Neural progenitor cell (in vitro differentiated cells): ENCODE measurements at regions not wholly inside any gene's neighbourhood (a gene's known extent, or its start where the extent isn't known, plus 50 kb on each side); places are given as distances from the start of the nearest gene placed in this dataset.

Experiments
- DNase-seq: peaks from one replicate; pipeline ENCODE4 v3.0.0-alpha.2; 2016; ENCODE audit warnings: low spot score
- H2AFZ ChIP-seq: fragments of 200-600 bp; sonication (generic); replicated peaks from 2 replicates; pipeline ENCODE4 v1.6.1; 2016; ENCODE audit warnings: antibody characterized with exemption
- H3F3A ChIP-seq: fragments of 200-600 bp; sonication (generic); 2 replicates; pipeline ENCODE4 v1.6.1; 2016; ENCODE audit warnings: antibody characterized with exemption, low read depth
- H3K27ac ChIP-seq: fragments of 200-600 bp; sonication (generic); 2 replicates; pipeline ENCODE4 v1.5.1; 2016; ENCODE audit warnings: mild to moderate bottlenecking
- H3K27me3 ChIP-seq: fragments of 200-600 bp; sonication (generic); 2 replicates; pipeline ENCODE4 v1.6.1; 2016; ENCODE audit warnings: mild to moderate bottlenecking, moderate library complexity
- H3K36me3 ChIP-seq: fragments of 200-600 bp; sonication (generic); 2 replicates; pipeline ENCODE4 v1.5.1; 2016
- H3K4me1 ChIP-seq: fragments of 200-600 bp; sonication (generic); 2 replicates; pipeline ENCODE4 v1.6.1; 2016; ENCODE audit warnings: mixed run types
- H3K4me2 ChIP-seq: fragments of 200-600 bp; sonication (generic); 2 replicates; pipeline ENCODE4 v1.6.1; 2016
- H3K4me3 ChIP-seq: fragments of 200-600 bp; sonication (generic); 2 replicates; pipeline ENCODE4 v1.5.1; 2016
- H3K79me2 ChIP-seq: fragments of 200-600 bp; sonication (generic); 2 replicates; pipeline ENCODE4 v1.6.1; 2016; ENCODE audit warnings: low read depth
- H3K9ac ChIP-seq: fragments of 200-600 bp; sonication (generic); 2 replicates; pipeline ENCODE4 v1.6.1; 2016
- H3K9me3 ChIP-seq: fragments of 200-600 bp; sonication (generic); 2 replicates; pipeline ENCODE4 v1.5.1; 2016; ENCODE audit warnings: low read depth
- H4K20me1 ChIP-seq: fragments of 200-600 bp; sonication (generic); 2 replicates; pipeline ENCODE4 v1.6.1; 2016; ENCODE audit warnings: low read depth
- H3K27ac Mint-ChIP-seq: 3 replicates; pipeline ENCODE4 v1.8.0; 2021; ENCODE audit warnings: mixed read lengths
- H3K27me3 Mint-ChIP-seq: 2 replicates; pipeline ENCODE4 v1.8.0; 2022; ENCODE audit warnings: low read depth, mild to moderate bottlenecking, inconsistent platforms, moderate library complexity, mixed read lengths; ENCODE audit not compliant: insufficient read depth
- H3K36me3 Mint-ChIP-seq: 3 replicates; pipeline ENCODE4 v1.8.0; 2021; ENCODE audit warnings: mixed read lengths
- H3K4me1 Mint-ChIP-seq: 3 replicates; pipeline ENCODE4 v1.8.0; 2021; ENCODE audit warnings: mixed read lengths
- H3K4me3 Mint-ChIP-seq: 3 replicates; pipeline ENCODE4 v1.8.0; 2021; ENCODE audit warnings: mild to moderate bottlenecking, moderate library complexity, mixed read lengths
- H3K9me3 Mint-ChIP-seq: 3 replicates; pipeline ENCODE4 v1.8.0; 2020; ENCODE audit warnings: mixed read lengths
- CTCF ChIP-seq: fragments of 200-600 bp; sonication (generic); IDR thresholded peaks from 2 replicates; pipeline ENCODE4 v1.5.1; 2017; ENCODE audit warnings: antibody characterized with exemption, mild to moderate bottlenecking
- EZH2 ChIP-seq: fragments of 200-600 bp; sonication (generic); IDR thresholded peaks from 2 replicates; pipeline ENCODE4 v1.6.1; 2017; ENCODE audit warnings: antibody characterized with exemption, mild to moderate bottlenecking, moderate library complexity
- EZH2phosphoT487 ChIP-seq: fragments of 200-600 bp; sonication (generic); IDR thresholded peaks from 2 replicates; pipeline ENCODE4 v1.6.1; 2017; ENCODE audit warnings: antibody characterized with exemption

- no peak overlapping the region for H2AFZ ChIP-seq
- DNase-seq, result no peak
- Mint-ChIP-seq H3K36me3 (no peaks in the 10 kb centered on the region), H3K4me1 (peaks cover 10% of the 10 kb centered on the region), H3K27me3 (peaks cover 9% of the 10 kb centered on the region), H3K27ac (no peak overlapping the region), H3K4me3 (no peak overlapping the region), H3K9me3 (no peaks in the 10 kb centered on the region)
- no peak for TF ChIP-seq EZH2
- no peak for TF ChIP-seq EZH2phosphoT487
- no peak for TF ChIP-seq CTCF
- no peaks in the 10 kb centered on the region for H3K9me3 ChIP-seq
- H3K4me3 ChIP-seq, result no peak overlapping the region
- no peak overlapping the region for H3K27ac ChIP-seq
- no peaks in the 10 kb centered on the region for H3K36me3 ChIP-seq
- no peaks in the 10 kb centered on the region for H3K4me1 ChIP-seq
- H3K9ac ChIP-seq, result no peak overlapping the region
- no peaks in the 10 kb centered on the region for H3K79me2 ChIP-seq
- H3K4me2 ChIP-seq, result no peak overlapping the region
- H3K27me3 ChIP-seq, result no peaks in the 10 kb centered on the region
- no peaks in the 10 kb centered on the region for H3F3A ChIP-seq
- no peaks in the 10 kb centered on the region for H4K20me1 ChIP-seq
Observed at GRCh38 chr22:48959496-48959895, 868.2 kb downstream of the BRD1 start.

- no peaks in the 10 kb centered on the region for H3K4me1 ChIP-seq
- no peak overlapping the region for H3K27ac Mint-ChIP-seq
Observed at GRCh38 chr22:48957987-48958321, 869.7 kb downstream of the BRD1 start.

GRCh38 chr22:48957311-48957986 is 870.2 kb downstream of the BRD1 start:
- H3K9ac ChIP-seq, result no peak overlapping the region
- H3K36me3 Mint-ChIP-seq, result no peaks in the 10 kb centered on the region
- peaks cover 4% of the 10 kb centered on the region for H3K4me1 Mint-ChIP-seq
- TF ChIP-seq CTCF (no peak), EZH2 (no peak), EZH2phosphoT487 (no peak)
- H3K27me3 Mint-ChIP-seq, result peaks cover 12% of the 10 kb centered on the region
- H3K4me3 Mint-ChIP-seq, result peak overlapping the region; percentile 21
- no peak for DNase-seq
- H3K4me2 ChIP-seq, result no peak overlapping the region
- H3K79me2 ChIP-seq, result no peaks in the 10 kb centered on the region
- H3K27ac ChIP-seq, result no peak overlapping the region
- H3K27me3 ChIP-seq, result no peaks in the 10 kb centered on the region
- H3K36me3 ChIP-seq, result no peaks in the 10 kb centered on the region
- H2AFZ ChIP-seq, result no peak overlapping the region
- H3K4me1 ChIP-seq, result no peaks in the 10 kb centered on the region
- no peaks in the 10 kb centered on the region for H3K9me3 Mint-ChIP-seq
- H4K20me1 ChIP-seq, result no peaks in the 10 kb centered on the region
- no peak overlapping the region for H3K27ac Mint-ChIP-seq
- H3K4me3 ChIP-seq, result no peak overlapping the region
- no peaks in the 10 kb centered on the region for H3F3A ChIP-seq
- no peaks in the 10 kb centered on the region for H3K9me3 ChIP-seq

More at GRCh38 chr22:48957987-48958321, 869.7 kb downstream of the BRD1 start:
- Histone ChIP-seq H3K27me3 (no peaks in the 10 kb centered on the region), H3F3A (no peaks in the 10 kb centered on the region), H3K9me3 (no peaks in the 10 kb centered on the region), H3K9ac (no peak overlapping the region), H4K20me1 (no peaks in the 10 kb centered on the region), H3K4me2 (no peak overlapping the region), H3K36me3 (no peaks in the 10 kb centered on the region), H3K4me3 (no peak overlapping the region), H3K27ac (no peak overlapping the region), H3K79me2 (no peaks in the 10 kb centered on the region), H2AFZ (no peak overlapping the region)
- DNase-seq, result no peak
- no peaks in the 10 kb centered on the region for H3K36me3 Mint-ChIP-seq
- peaks cover 4% of the 10 kb centered on the region for H3K4me1 Mint-ChIP-seq
- TF ChIP-seq EZH2phosphoT487, result no peak
- TF ChIP-seq EZH2, result no peak
- TF ChIP-seq CTCF, result no peak
- H3K27me3 Mint-ChIP-seq, result peaks cover 12% of the 10 kb centered on the region
- no peaks in the 10 kb centered on the region for H3K9me3 Mint-ChIP-seq
- H3K4me3 Mint-ChIP-seq, result no peak overlapping the region
